ENCODE measurements at regions not wholly inside any gene's neighbourhood (a gene's known extent, or its start where the extent isn't known, plus 50 kb on each side); places are given as distances from the start of the nearest gene placed in this dataset.
"Not testable (repeated sequence)": the region's sequence is repeated elsewhere in the genome, so short reads cannot be mapped to it uniquely, and the experiment has no call there.

GRCh38 chr16:88141580-88141979, 190.3 kb downstream of the BANP start:
- no peak for TF ChIP-seq CTCF (IDR thresholded peaks at IDR 0.05)
- no peaks in the 10 kb centered on the region for H3K4me1 Mint-ChIP-seq (ENCODE audit: low read depth)
- peaks cover 22% of the 10 kb centered on the region for H3K9me3 Mint-ChIP-seq (ENCODE audit: low read depth)
- H3K27ac Mint-ChIP-seq (ENCODE audit: unreplicated experiment), result no peak overlapping the region
- H3K27me3 Mint-ChIP-seq (ENCODE audit: low read depth), result no peaks in the 10 kb centered on the region
- DNase-seq (ENCODE audit: low spot score), result no peak
- H3K4me3 Mint-ChIP-seq (ENCODE audit: unreplicated experiment), result no peak overlapping the region
- peaks cover 5% of the 10 kb centered on the region for H3K36me3 Mint-ChIP-seq (ENCODE audit: low read depth)

GRCh38 chr16:88142056-88142935, 191.1 kb downstream of the BANP start:
- peaks cover 22% of the 10 kb centered on the region for H3K9me3 Mint-ChIP-seq (ENCODE audit: low read depth)
- not testable (repeated sequence) for H3K27ac Mint-ChIP-seq (ENCODE audit: unreplicated experiment); H3K4me3 Mint-ChIP-seq (ENCODE audit: unreplicated experiment); H3K27me3 Mint-ChIP-seq (ENCODE audit: low read depth); H3K4me1 Mint-ChIP-seq (ENCODE audit: low read depth); DNase-seq (ENCODE audit: low spot score); H3K36me3 Mint-ChIP-seq (ENCODE audit: low read depth)

GRCh38 chr16:88143122-88144027, 192.1 kb downstream of the BANP start:
- not testable (repeated sequence) for H3K4me3 Mint-ChIP-seq (ENCODE audit: unreplicated experiment)

DNA sequence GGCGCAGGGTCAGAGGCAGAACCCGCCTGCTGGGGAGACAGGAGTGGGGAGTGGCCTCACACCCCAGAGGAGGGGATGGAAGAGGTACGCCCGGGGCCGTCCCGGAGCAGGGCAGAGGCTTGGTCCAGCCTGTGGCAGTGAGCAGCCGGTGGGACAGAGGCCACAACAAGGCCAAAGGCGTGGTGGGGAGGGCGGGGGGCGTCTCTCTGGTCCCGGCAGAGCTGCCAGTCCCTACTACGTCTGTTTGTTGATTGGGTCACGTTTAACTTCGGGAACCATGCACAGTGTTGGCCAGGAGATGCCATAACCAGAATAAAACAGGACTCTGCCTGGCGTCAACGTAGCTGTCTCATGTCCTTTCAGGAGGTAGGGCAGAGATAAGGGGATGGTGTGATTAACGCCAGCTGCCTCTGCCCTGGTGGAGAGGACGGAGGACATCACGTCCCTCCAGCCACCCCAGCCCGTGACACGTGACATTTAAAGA, 192.8 kb downstream of the BANP start:
- no peaks in the 10 kb centered on the region for H3K27me3 Mint-ChIP-seq (ENCODE audit: low read depth)
- peaks cover 2% of the 10 kb centered on the region for H3K36me3 Mint-ChIP-seq (ENCODE audit: low read depth)
- no peak for TF ChIP-seq CTCF (IDR thresholded peaks at IDR 0.05)
- H3K4me3 Mint-ChIP-seq (ENCODE audit: unreplicated experiment), result no peak overlapping the region
- H3K4me1 Mint-ChIP-seq (ENCODE audit: low read depth), result no peaks in the 10 kb centered on the region
- H3K9me3 Mint-ChIP-seq (ENCODE audit: low read depth), result peaks cover 7% of the 10 kb centered on the region
- H3K27ac Mint-ChIP-seq (ENCODE audit: unreplicated experiment), result no peak overlapping the region
- no peak for DNase-seq (ENCODE audit: low spot score)

More at GRCh38 chr16:88143122-88144027, 192.1 kb downstream of the BANP start:
- peaks cover 14% of the 10 kb centered on the region for H3K9me3 Mint-ChIP-seq (ENCODE audit: low read depth)
- H3K27ac Mint-ChIP-seq (ENCODE audit: unreplicated experiment); H3K4me1 Mint-ChIP-seq (ENCODE audit: low read depth); H3K36me3 Mint-ChIP-seq (ENCODE audit: low read depth); DNase-seq (ENCODE audit: low spot score); H3K27me3 Mint-ChIP-seq (ENCODE audit: low read depth): not testable (repeated sequence)

- H3K9me3 Mint-ChIP-seq (ENCODE audit: low read depth); DNase-seq (ENCODE audit: low spot score); H3K4me3 Mint-ChIP-seq (ENCODE audit: unreplicated experiment); H3K27ac Mint-ChIP-seq (ENCODE audit: unreplicated experiment); H3K36me3 Mint-ChIP-seq (ENCODE audit: low read depth); H3K4me1 Mint-ChIP-seq (ENCODE audit: low read depth); H3K27me3 Mint-ChIP-seq (ENCODE audit: low read depth): not testable (repeated sequence)
- TF ChIP-seq CTCF (IDR thresholded peaks at IDR 0.05), result peak; percentile 44
These were observed 194.1 kb downstream of the BANP start for GRCh38 chr16:88145376-88145775.

GRCh38 chr16:88145824-88146405, 194.7 kb downstream of the BANP start:
- not testable (repeated sequence) for DNase-seq (ENCODE audit: low spot score); H3K27ac Mint-ChIP-seq (ENCODE audit: unreplicated experiment); H3K9me3 Mint-ChIP-seq (ENCODE audit: low read depth); H3K27me3 Mint-ChIP-seq (ENCODE audit: low read depth); H3K4me3 Mint-ChIP-seq (ENCODE audit: unreplicated experiment); H3K4me1 Mint-ChIP-seq (ENCODE audit: low read depth); H3K36me3 Mint-ChIP-seq (ENCODE audit: low read depth)
- TF ChIP-seq CTCF (IDR thresholded peaks at IDR 0.05), result peak; percentile 22

- DNase-seq (ENCODE audit: low spot score); H3K4me3 Mint-ChIP-seq (ENCODE audit: unreplicated experiment); H3K4me1 Mint-ChIP-seq (ENCODE audit: low read depth); H3K9me3 Mint-ChIP-seq (ENCODE audit: low read depth); H3K36me3 Mint-ChIP-seq (ENCODE audit: low read depth); H3K27ac Mint-ChIP-seq (ENCODE audit: unreplicated experiment); H3K27me3 Mint-ChIP-seq (ENCODE audit: low read depth): not testable (repeated sequence)
These were observed 196.8 kb downstream of the BANP start for GRCh38 chr16:88148078-88148477.

- not testable (repeated sequence) for H3K9me3 Mint-ChIP-seq (ENCODE audit: low read depth); H3K4me3 Mint-ChIP-seq (ENCODE audit: unreplicated experiment); H3K27ac Mint-ChIP-seq (ENCODE audit: unreplicated experiment); DNase-seq (ENCODE audit: low spot score); H3K36me3 Mint-ChIP-seq (ENCODE audit: low read depth); H3K27me3 Mint-ChIP-seq (ENCODE audit: low read depth); H3K4me1 Mint-ChIP-seq (ENCODE audit: low read depth)
These were observed 197.4 kb downstream of the BANP start for GRCh38 chr16:88148682-88149081.

Measured in chondrocyte (in vitro differentiated cells).